Transverse colon (tissue), 4 donors: ENCODE measurements at regions not wholly inside any gene's neighbourhood (a gene's known extent, or its start where the extent isn't known, plus 50 kb on each side); places are given as distances from the start of the nearest gene placed in this dataset.
"Not testable (repeated sequence)": the region's sequence is repeated elsewhere in the genome, so short reads cannot be mapped to it uniquely, and the experiment has no call there.

Experiments
- DNase-seq: peaks from one replicate; pipeline ENCODE4 v3.0.0-alpha.2; 2019
- H3K27ac ChIP-seq, 4 donors: fragments of 200-600 bp; sonication (generic); 2 replicates each; pipeline ENCODE4 v1.5.1; 2016 to 2018; ENCODE audit warnings: inconsistent platforms in 4 of 4
- H3K27me3 ChIP-seq: fragments of 200-600 bp; sonication (generic); 2 replicates; pipeline ENCODE4 v1.5.1; 2017; ENCODE audit warnings: inconsistent platforms
- H3K36me3 ChIP-seq, 4 donors: fragments of 200-600 bp; sonication (generic); 2 replicates each; pipeline ENCODE4 v1.5.1; 2017 to 2019; ENCODE audit warnings: inconsistent platforms in 4 of 4
- H3K4me1 ChIP-seq, 4 donors: fragments of 200-600 bp; sonication (generic); 2 replicates each; pipeline ENCODE4 v1.5.1; 2017 to 2020; ENCODE audit warnings: inconsistent platforms in 4 of 4
- H3K4me3 ChIP-seq, 4 donors: fragments of 200-600 bp; sonication (generic); 1 replicate in 1 of 4; 2 replicates in 3 of 4; pipeline versions ENCODE4 v1.5.1 to v1.6.1; 2017 to 2019; ENCODE audit warnings: inconsistent platforms in 4 of 4
- H3K9me3 ChIP-seq, 2 donors: fragments of 200-600 bp; sonication (generic); 2 replicates each; pipeline ENCODE4 v1.5.1; 2017 to 2019; ENCODE audit warnings: inconsistent platforms in 2 of 2
- WGBS, 2 donors: methylation state at CpG; one replicate each; pipeline ENCODE4 v1.1.5; 2018; ENCODE audit warnings: low coverage in 1 of 2; 5-methylcytosine and 5-hydroxymethylcytosine counted together
- in situ Hi-C, 4 donors: fragments of 200-750 bp; cut with MboI; loops; one replicate each; pipeline versions ENCODE4 v1.15.0 to v1.15.1; 2017; ENCODE audit warnings: low sequenced_read_pairs in 3 of 4, low pct_ligation_motif_present in 1 of 4, low pct_unique_long_range_greater_than_20kb in 1 of 4
- intact Hi-C: fragments of 100-400 bp; cut with DNase I; formaldehyde crosslinking; loops from one replicate; pipeline ENCODE4 v1.15.1; 2023; ENCODE audit warnings: low total_unique reads

DNA sequence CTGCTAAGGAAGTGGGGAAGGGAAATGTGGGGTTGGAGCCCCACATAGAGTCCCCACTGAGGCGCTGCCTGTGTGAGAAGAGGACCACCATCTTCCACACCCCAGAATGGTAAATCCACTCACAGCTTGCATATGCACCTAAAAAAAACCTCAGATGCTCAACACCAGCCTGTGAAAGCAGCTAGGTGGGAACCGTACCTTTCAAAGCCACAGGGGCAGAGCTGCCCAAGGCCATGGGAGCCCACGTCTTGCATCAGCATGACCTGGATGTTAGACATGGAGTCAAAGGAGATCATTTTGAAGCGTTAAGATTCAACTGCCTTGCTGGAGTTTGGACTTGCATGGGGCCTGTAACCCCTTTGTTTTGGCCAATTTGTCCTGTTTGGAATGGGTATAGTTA lies 658.9 kb upstream of the TPTE start:
- H3K36me3 ChIP-seq, H3K4me3 ChIP-seq, H3K4me1 ChIP-seq, in situ Hi-C loops, DNase-seq, H3K27ac ChIP-seq, intact Hi-C loops, H3K27me3 ChIP-seq: not testable (repeated sequence)
- WGBS, 2 donors, result 58 to 73% methylated on average over 3 to 4 of the region's 4 CpGs
- peaks cover 23 to 37% of the 10 kb centered on the region in 2 donors for H3K9me3 ChIP-seq

DNA sequence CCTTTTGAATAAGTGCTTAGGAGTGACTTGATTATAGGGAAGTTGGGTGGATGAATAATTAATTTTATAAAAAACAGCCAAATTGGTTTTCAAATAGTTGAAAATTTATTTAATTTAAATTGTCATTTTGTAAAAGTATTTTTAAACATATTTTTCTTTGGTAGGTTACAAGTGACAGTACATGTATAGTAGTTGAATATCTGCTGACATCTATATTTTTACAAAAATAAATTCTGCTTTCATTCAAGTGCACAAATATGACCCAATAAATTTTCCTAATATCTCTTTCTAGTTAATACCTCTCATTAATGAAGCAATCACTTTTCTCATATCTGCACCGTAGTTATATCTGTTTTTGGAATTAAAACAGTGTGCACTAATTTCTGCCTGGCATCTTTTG lies 653.6 kb upstream of the TPTE start:
- H3K27ac ChIP-seq, intact Hi-C loops, H3K27me3 ChIP-seq, in situ Hi-C loops, H3K4me1 ChIP-seq, H3K36me3 ChIP-seq, DNase-seq, H3K4me3 ChIP-seq: not testable (repeated sequence)
- H3K9me3 ChIP-seq, result peaks cover 17 to 32% of the 10 kb centered on the region in 2 donors
- 74 to 78% methylated on average over 1 of the region's 1 CpG for WGBS, 2 donors

DNA sequence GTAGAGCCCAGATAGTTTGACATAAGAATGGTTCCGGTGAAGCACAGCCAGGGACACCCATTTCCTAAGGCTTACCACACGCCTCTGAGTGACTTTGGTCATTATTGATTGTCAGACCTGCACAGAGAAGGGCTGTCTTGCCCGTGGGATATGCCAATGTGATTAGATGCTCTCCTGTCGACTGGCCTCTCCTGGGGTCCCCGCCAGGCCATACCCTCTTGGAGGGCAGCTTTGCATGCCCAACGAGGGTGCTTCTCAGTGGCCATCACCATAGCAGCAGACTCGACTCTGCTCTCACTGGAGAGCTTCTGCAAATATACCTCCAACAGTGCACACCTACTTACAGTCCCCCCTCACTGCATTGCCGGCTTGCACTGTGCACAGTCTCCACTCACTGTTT lies 648.3 kb upstream of the TPTE start:
- DNase-seq, result not testable (repeated sequence)

DNA sequence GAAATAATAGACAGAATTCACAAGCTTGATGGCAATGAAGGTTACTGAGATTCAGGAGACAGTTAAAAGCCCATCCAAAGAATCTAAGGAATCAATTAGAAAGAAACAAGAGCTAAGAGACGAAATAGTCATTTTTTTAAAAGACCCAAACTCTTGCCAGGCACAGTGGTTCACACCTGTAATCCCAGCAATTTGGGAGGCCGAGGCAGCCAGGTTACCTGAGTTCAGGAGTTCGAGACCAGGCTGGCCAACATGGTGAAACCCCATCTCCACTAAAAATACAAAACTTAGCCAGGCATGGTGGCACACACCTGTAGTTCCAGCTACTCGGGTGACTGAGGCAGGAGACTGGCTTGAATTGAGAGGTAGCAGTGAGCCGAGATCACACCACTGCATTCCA lies 647.2 kb upstream of the TPTE start:
- H3K27ac ChIP-seq, H3K4me3 ChIP-seq, H3K36me3 ChIP-seq, DNase-seq, H3K4me1 ChIP-seq, H3K27me3 ChIP-seq, in situ Hi-C loops, intact Hi-C loops: not testable (repeated sequence)
- WGBS, 2 donors, result 46 to 56% methylated on average over 1 to 5 of the region's 5 CpGs
- peaks cover 24 to 29% of the 10 kb centered on the region in 2 donors for H3K9me3 ChIP-seq

More for the DNA sequence above, 648.3 kb upstream of the TPTE start:
- H3K4me3 ChIP-seq, H3K4me1 ChIP-seq, H3K27ac ChIP-seq, in situ Hi-C loops, H3K27me3 ChIP-seq, intact Hi-C loops, H3K36me3 ChIP-seq: not testable (repeated sequence)
- peaks cover 19 to 25% of the 10 kb centered on the region in 2 donors for H3K9me3 ChIP-seq
- WGBS, 2 donors, result 47 to 59% methylated on average over 6 to 8 of the region's 8 CpGs

DNA sequence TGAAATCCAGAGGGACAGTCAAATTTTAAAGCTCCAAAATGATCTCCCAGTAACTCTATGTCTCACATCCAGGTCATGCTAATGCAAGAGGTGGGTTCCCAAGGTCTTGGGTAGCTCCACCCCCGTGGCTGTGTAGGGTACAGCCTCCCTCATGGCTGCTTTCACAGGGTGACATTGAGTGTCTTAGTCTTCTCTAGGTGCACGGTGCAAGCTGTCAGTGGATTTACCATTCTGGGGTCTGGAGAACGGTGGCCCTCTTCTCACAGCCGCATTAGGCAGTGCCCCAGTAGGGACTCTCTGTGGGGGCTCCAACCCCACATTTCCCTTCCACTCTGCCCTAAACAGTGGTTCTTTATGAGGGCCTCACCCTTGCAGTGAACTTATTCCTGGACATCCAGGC lies 640.0 kb upstream of the TPTE start:
- in situ Hi-C loops, DNase-seq, H3K4me1 ChIP-seq, intact Hi-C loops, H3K27me3 ChIP-seq, H3K36me3 ChIP-seq, H3K4me3 ChIP-seq, H3K27ac ChIP-seq: not testable (repeated sequence)
- 56 to 60% methylated on average over 2 to 4 of the region's 4 CpGs for WGBS, 2 donors
- H3K9me3 ChIP-seq, result peaks cover 39 to 48% of the 10 kb centered on the region in 2 donors

DNA sequence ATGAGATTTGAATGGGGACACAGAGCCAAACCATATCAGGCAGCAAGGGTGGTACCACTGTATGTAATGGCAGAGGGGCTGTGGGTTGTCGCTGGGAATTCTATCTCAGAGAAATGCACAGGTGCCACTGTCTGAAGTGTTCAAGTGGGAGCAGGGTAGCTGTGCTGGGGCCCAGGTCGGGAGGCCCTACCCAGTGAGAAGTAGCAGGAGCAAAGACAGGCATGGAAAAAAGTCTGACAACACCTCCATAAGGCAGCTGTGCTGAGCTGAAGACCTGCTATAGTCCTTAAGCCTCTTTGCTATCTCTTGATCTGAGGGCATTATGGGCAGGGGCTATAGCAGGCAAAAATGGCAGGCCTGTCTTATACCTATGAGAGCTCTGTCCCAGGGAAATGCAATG lies 638.3 kb upstream of the TPTE start:
- 26 to 46% methylated on average over 2 of the region's 2 CpGs for WGBS, 2 donors
- H3K36me3 ChIP-seq, H3K4me3 ChIP-seq, in situ Hi-C loops, H3K27ac ChIP-seq, H3K27me3 ChIP-seq, intact Hi-C loops, H3K4me1 ChIP-seq, DNase-seq: not testable (repeated sequence)
- H3K9me3 ChIP-seq, result peaks cover 34 to 38% of the 10 kb centered on the region in 2 donors

DNA sequence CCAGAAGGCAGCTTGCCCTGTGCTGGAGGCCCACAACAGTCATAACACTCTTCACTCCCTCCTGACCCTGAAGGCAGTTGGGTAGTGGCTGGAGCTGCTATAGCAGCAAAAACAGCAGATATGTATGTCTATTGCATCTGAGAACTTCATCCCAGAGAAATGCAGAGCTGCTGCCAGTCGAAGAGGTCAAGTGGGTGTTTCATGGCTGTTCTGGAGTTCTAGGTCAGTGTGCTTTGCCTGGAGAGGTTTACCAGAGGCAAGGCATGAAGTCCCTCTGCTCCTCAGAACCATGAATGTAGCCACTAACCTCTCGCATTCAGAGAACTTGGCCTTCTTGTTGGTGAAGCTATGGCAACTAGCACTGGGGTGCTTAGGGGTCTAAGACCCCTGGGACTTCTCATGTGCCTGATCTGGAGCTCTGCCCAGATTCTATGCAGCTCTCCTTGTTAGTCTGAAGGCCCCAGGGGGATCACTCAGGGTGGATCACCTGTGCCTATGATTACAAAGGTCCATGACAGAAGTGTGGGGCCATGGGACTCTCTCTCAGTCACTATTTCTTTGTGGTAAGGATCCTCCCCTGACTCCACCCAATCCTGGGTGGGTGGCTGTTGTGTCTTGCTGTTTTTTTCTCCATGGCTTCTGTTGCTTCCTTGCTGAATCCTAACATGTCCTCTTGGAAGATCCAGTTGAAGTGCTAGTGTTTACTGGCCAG lies 637.7 kb upstream of the TPTE start:
- intact Hi-C loops, H3K27me3 ChIP-seq, H3K4me1 ChIP-seq, in situ Hi-C loops, H3K27ac ChIP-seq, DNase-seq, H3K36me3 ChIP-seq, H3K4me3 ChIP-seq: not testable (repeated sequence)
- WGBS, 2 donors, result 52 to 54% methylated on average over 2 of the region's 2 CpGs
- peaks cover 30 to 38% of the 10 kb centered on the region in 2 donors for H3K9me3 ChIP-seq

DNA sequence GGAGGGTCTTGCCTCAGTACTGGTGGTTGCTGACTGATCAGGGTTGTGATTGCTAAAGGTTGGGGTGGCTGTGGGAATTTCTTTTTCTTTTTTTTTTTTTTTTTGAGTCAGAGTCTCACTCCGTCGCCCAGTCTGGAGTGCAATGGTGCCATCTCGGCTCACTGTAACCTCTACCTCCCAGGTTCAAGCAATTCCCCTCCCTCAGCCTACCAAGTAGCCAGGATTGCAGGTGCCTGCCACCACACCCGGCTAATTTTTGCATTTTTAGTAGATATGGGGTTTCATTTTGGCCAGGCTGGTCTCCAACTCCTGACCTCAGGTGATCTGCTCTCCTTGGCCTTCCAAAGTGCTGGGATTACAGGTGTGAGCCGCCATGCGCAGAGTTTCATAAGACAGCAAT lies 632.9 kb upstream of the TPTE start:
- in situ Hi-C loops, H3K4me3 ChIP-seq, H3K4me1 ChIP-seq, H3K27ac ChIP-seq, H3K27me3 ChIP-seq, intact Hi-C loops, H3K36me3 ChIP-seq, DNase-seq: not testable (repeated sequence)
- WGBS, 2 donors, result 66 to 67% methylated on average over 6 of the region's 6 CpGs
- H3K9me3 ChIP-seq, result peaks cover 20 to 29% of the 10 kb centered on the region in 2 donors

DNA sequence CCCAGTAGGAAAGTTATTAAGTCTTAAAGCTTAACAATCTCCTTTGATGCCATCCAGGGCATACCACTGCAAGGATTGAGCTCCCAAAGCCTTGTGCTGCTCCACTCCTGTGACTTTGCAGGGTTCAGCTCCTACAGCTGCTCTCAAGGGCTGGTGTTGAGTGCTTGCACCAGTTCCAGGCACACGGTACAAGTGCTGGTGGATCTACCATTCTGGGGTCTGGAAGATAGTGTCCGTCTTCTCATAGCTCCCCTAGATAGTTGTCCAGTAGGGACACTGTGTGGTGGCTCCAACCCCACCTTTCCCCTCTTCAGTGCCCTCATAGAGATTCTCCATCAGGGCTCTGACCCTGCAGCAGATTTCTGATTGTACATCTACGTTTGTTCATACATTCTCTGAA lies 617.8 kb upstream of the TPTE start:
- H3K4me3 ChIP-seq, H3K27ac ChIP-seq, H3K4me1 ChIP-seq, in situ Hi-C loops, H3K36me3 ChIP-seq, H3K27me3 ChIP-seq, DNase-seq, intact Hi-C loops: not testable (repeated sequence)
- peaks cover 2 to 20% of the 10 kb centered on the region in 2 donors for H3K9me3 ChIP-seq
- WGBS, 2 donors, result 17 to 84% methylated on average over 1 to 2 of the region's 3 CpGs

DNA sequence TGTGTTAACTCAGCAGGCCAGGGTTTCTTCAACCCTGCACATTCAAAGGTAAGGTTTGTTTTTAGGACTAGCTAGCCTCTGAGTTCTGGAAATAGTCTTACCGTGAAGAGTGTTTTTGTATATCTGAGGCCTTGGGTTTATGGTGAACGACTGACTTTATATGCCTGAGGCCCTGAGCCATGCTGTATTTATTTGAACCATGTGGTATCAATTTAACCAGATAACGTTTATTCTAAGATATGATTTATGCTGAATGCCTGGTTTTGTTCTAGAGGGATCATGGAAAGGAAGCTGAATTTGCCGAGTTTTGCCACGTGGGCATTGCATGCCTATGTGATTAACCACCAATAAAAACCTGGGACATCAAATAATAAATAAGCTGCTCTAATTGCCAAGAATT lies 607.2 kb upstream of the TPTE start:
- H3K4me3 ChIP-seq, H3K36me3 ChIP-seq, intact Hi-C loops, H3K4me1 ChIP-seq, DNase-seq, H3K27me3 ChIP-seq, H3K27ac ChIP-seq, in situ Hi-C loops: not testable (repeated sequence)
- H3K9me3 ChIP-seq, result peaks cover 21 to 30% of the 10 kb centered on the region in 2 donors
- 23 to 50% methylated on average over 5 of the region's 5 CpGs for WGBS, 2 donors

DNA sequence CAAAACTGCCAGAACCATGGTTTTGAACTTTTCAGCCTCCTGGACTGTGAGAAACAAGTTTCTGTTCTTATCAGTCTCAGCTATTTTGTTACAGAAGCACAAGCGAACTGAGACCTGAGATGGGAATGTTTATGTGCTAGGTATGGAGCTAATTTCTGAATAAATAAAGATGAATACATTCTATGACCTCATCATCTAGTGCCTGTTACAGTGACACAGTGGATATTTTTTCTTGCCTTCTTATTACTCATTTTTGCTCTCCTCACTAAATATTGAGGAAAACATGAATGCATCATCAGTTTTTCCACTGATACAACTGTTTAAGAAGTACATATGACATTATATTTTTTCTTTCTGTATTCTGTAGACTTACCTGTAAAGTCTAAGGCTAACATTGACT lies 601.9 kb upstream of the TPTE start:
- H3K27me3 ChIP-seq, H3K36me3 ChIP-seq, intact Hi-C loops, in situ Hi-C loops, H3K4me1 ChIP-seq, H3K4me3 ChIP-seq, DNase-seq, H3K27ac ChIP-seq: not testable (repeated sequence)
- 49 to 50% methylated on average over 1 of the region's 1 CpG for WGBS, 2 donors
- peaks cover 23 to 26% of the 10 kb centered on the region in 2 donors for H3K9me3 ChIP-seq
